ENCODE measurements at regions not wholly inside any gene's neighbourhood (a gene's known extent, or its start where the extent isn't known, plus 50 kb on each side); places are given as distances from the start of the nearest gene placed in this dataset.

- no peak overlapping the region for H3K27ac ChIP-seq (ENCODE audit: low read length in 2 of 2)
- Mint-ChIP-seq H3K27me3 (no peaks in the 10 kb centered on the region), H3K4me1 (no peaks in the 10 kb centered on the region), H3K9me3 (ENCODE audit: insufficient read depth) (peaks cover 18% of the 10 kb centered on the region), H3K4me3 (no peak overlapping the region), H3K27ac (no peak overlapping the region)
- no peaks in the 10 kb centered on the region for H4K20me1 ChIP-seq (ENCODE audit: control insufficient read depth, insufficient read depth, low read length, poor library complexity, severe bottlenecking)
- no peaks in the 10 kb centered on the region for H3K27me3 ChIP-seq (replicated peaks in 1 of 4; ENCODE audit: control extremely low read depth in 1 of 4, control insufficient read depth in 3 of 4, insufficient read depth in 4 of 4, low read length in 3 of 4)
- no peaks in the 10 kb centered on the region for H3K4me1 ChIP-seq (ENCODE audit: control insufficient read depth in 2 of 2, insufficient read depth in 2 of 2, low read length in 2 of 2)
- H3K4me2 ChIP-seq (replicated peaks; ENCODE audit: low read depth, low read length, poor library complexity, severe bottlenecking): no peak overlapping the region
- no peak overlapping the region for H3K9ac ChIP-seq (ENCODE audit: low read length)
- no peaks in the 10 kb centered on the region for H3K79me2 ChIP-seq (ENCODE audit: control insufficient read depth, insufficient read depth, low read length)
- H2AFZ ChIP-seq (ENCODE audit: insufficient read depth, low read depth, low read length, poor library complexity, severe bottlenecking): no peak overlapping the region
- TF ChIP-seq CTCF (IDR thresholded peaks at IDR 0.05): no peak
- TF ChIP-seq EZH2 (IDR thresholded peaks at IDR 0.05; ENCODE audit: borderline replicate concordance, insufficient read depth, low read depth, low read length, poor library complexity, severe bottlenecking): no peak
- intact Hi-C loops (cut with micrococcal nuclease): no loop called here
- 48% methylated on average over 9 of the region's 11 CpGs for WGBS (ENCODE audit: insufficient coverage)
- H3K9me3 ChIP-seq (ENCODE audit: control extremely low read depth in 1 of 3, control insufficient read depth in 2 of 3, insufficient read depth in 1 of 3, low read length in 2 of 3): peaks cover 1 to 36% (median 10%) of the 10 kb centered on the region in 3 donors
- CTCF ChIA-PET: no interaction called here
- H3K4me3 ChIP-seq (ENCODE audit: control extremely low read depth in 1 of 5, extremely low read depth in 1 of 5, insufficient read depth in 1 of 5, low read depth in 2 of 5, low read length in 4 of 5): no peak overlapping the region
- POLR2A ChIA-PET: no interaction called here
- no peaks in the 10 kb centered on the region for H3K36me3 ChIP-seq (replicated peaks in 1 of 2; ENCODE audit: control extremely low read depth in 1 of 2, control insufficient read depth in 1 of 2, extremely low read depth in 1 of 2, insufficient read depth in 2 of 2, low read length in 1 of 2)
- DNase-seq (no peak), ATAC-seq (ENCODE audit: low read depth) (no peak)
These were observed 1796.4 kb downstream of the TP53TG3F start for GRCh38 chr16:35255816-35256215.

- Histone ChIP-seq H3K9ac (ENCODE audit: low read length) (no peak overlapping the region), H4K20me1 (ENCODE audit: control insufficient read depth, insufficient read depth, low read length, poor library complexity, severe bottlenecking) (no peaks in the 10 kb centered on the region), H3K4me1 (ENCODE audit: control insufficient read depth in 2 of 2, insufficient read depth in 2 of 2, low read length in 2 of 2) (no peaks in the 10 kb centered on the region), H3K36me3 (replicated peaks in 1 of 2; ENCODE audit: control extremely low read depth in 1 of 2, control insufficient read depth in 1 of 2, extremely low read depth in 1 of 2, insufficient read depth in 2 of 2, low read length in 1 of 2) (no peaks in the 10 kb centered on the region), H3K79me2 (ENCODE audit: control insufficient read depth, insufficient read depth, low read length) (no peaks in the 10 kb centered on the region), H3K4me2 (replicated peaks; ENCODE audit: low read depth, low read length, poor library complexity, severe bottlenecking) (no peak overlapping the region), H3K4me3 (ENCODE audit: control extremely low read depth in 1 of 5, extremely low read depth in 1 of 5, insufficient read depth in 1 of 5, low read depth in 2 of 5, low read length in 4 of 5) (no peak overlapping the region), H3K27me3 (replicated peaks in 1 of 4; ENCODE audit: control extremely low read depth in 1 of 4, control insufficient read depth in 3 of 4, insufficient read depth in 4 of 4, low read length in 3 of 4) (no peaks in the 10 kb centered on the region), H2AFZ (ENCODE audit: insufficient read depth, low read depth, low read length, poor library complexity, severe bottlenecking) (no peak overlapping the region), H3K27ac (ENCODE audit: low read length in 2 of 2) (no peak overlapping the region), H3K9me3 (ENCODE audit: control extremely low read depth in 1 of 3, control insufficient read depth in 2 of 3, insufficient read depth in 1 of 3, low read length in 2 of 3) (peaks cover 1 to 20% (median 8%) of the 10 kb centered on the region in 3 donors)
- no peak overlapping the region for H3K4me3 Mint-ChIP-seq
- peaks cover 12% of the 10 kb centered on the region for H3K9me3 Mint-ChIP-seq (ENCODE audit: insufficient read depth)
- no peaks in the 10 kb centered on the region for H3K27me3 Mint-ChIP-seq
- no peak for ATAC-seq (ENCODE audit: low read depth)
- intact Hi-C loops (cut with micrococcal nuclease): no loop called here
- ChIA-PET POLR2A (no interaction called here), CTCF (no interaction called here)
- H3K4me1 Mint-ChIP-seq: no peaks in the 10 kb centered on the region
- TF ChIP-seq CTCF (IDR thresholded peaks at IDR 0.05) (no peak), EZH2 (IDR thresholded peaks at IDR 0.05; ENCODE audit: borderline replicate concordance, insufficient read depth, low read depth, low read length, poor library complexity, severe bottlenecking) (no peak)
- WGBS (ENCODE audit: insufficient coverage): 75% methylated on average over 5 of the region's 9 CpGs
- no peak overlapping the region for H3K27ac Mint-ChIP-seq
- no peak for DNase-seq
These were observed 1799.0 kb downstream of the TP53TG3F start for GRCh38 chr16:35258381-35258780.

Measured in B cell (primary cell).